Mesendoderm (in vitro differentiated cells): ENCODE measurements at regions not wholly inside any gene's neighbourhood (a gene's known extent, or its start where the extent isn't known, plus 50 kb on each side); places are given as distances from the start of the nearest gene placed in this dataset.

Source experiments
- DNase-seq: peaks from one replicate; pipeline ENCODE4 v3.0.0; 2013
- H2AK5ac ChIP-seq: 2 replicates; pipeline ENCODE4 v1.6.1; 2013; ENCODE audit warnings: low read length, inconsistent platforms
- H2BK120ac ChIP-seq: 2 replicates; pipeline ENCODE4 v1.6.1; 2013; ENCODE audit warnings: low read depth, mild to moderate bottlenecking, low read length, moderate library complexity, mixed read lengths
- H2BK15ac ChIP-seq: replicated peaks from 2 replicates; pipeline ENCODE4 v1.6.1; 2013; ENCODE audit warnings: low read depth, mild to moderate bottlenecking, moderate library complexity
- H2BK5ac ChIP-seq: 2 replicates; pipeline ENCODE4 v1.6.1; 2013; ENCODE audit warnings: low read length, inconsistent platforms
- H3K18ac ChIP-seq: 2 replicates; pipeline ENCODE4 v1.6.1; 2013; ENCODE audit warnings: mild to moderate bottlenecking, low read length, mixed read lengths
- H3K23ac ChIP-seq: one replicate; pipeline ENCODE4 v1.6.1; 2013; ENCODE audit warnings: low read length
- H3K27ac ChIP-seq: 2 replicates; pipeline ENCODE4 v1.5.1; 2013; ENCODE audit warnings: low read depth, mild to moderate bottlenecking, inconsistent platforms, low read length, moderate library complexity
- H3K27me3 ChIP-seq: 2 replicates; pipeline ENCODE4 v1.6.1; 2013; ENCODE audit warnings: low read length, control low read depth, mild to moderate bottlenecking, inconsistent platforms; ENCODE audit not compliant: insufficient read depth, poor library complexity
- H3K36me3 ChIP-seq: 2 replicates; pipeline ENCODE4 v1.6.1; 2013; ENCODE audit warnings: low read length, inconsistent platforms; ENCODE audit not compliant: control insufficient read depth, insufficient read depth
- H3K4ac ChIP-seq: one replicate; pipeline ENCODE4 v1.6.1; 2013; ENCODE audit warnings: low read depth, mild to moderate bottlenecking, low read length, moderate library complexity
- H3K4me1 ChIP-seq: 2 replicates; pipeline ENCODE4 v1.6.1; 2013; ENCODE audit warnings: low read depth, low read length, inconsistent platforms; ENCODE audit not compliant: control insufficient read depth
- H3K4me2 ChIP-seq: 2 replicates; pipeline ENCODE4 v1.6.1; 2013; ENCODE audit warnings: low read length
- H3K4me3 ChIP-seq: 2 replicates; pipeline ENCODE4 v1.5.1; 2013; ENCODE audit warnings: mild to moderate bottlenecking, low read length
- H3K56ac ChIP-seq: one replicate; pipeline ENCODE4 v1.6.1; 2013; ENCODE audit warnings: low read length
- H3K79me1 ChIP-seq: 2 replicates; pipeline ENCODE4 v1.6.1; 2013; ENCODE audit warnings: low read length, inconsistent platforms
- H3K79me2 ChIP-seq: 2 replicates; pipeline ENCODE4 v1.6.1; 2013; ENCODE audit warnings: mild to moderate bottlenecking, low read length; ENCODE audit not compliant: control insufficient read depth, insufficient read depth
- H3K9ac ChIP-seq: 2 replicates; pipeline ENCODE4 v1.6.1; 2013; ENCODE audit warnings: low read length, inconsistent platforms
- H4K5ac ChIP-seq: one replicate; pipeline ENCODE4 v1.6.1; 2013; ENCODE audit warnings: low read length
- H4K8ac ChIP-seq: one replicate; pipeline ENCODE4 v1.6.1; 2013; ENCODE audit warnings: low read depth, mild to moderate bottlenecking, control low read depth, low read length, moderate library complexity
- WGBS: extraction: QIAGEN DNeasy Blood & Tissue Kit; methylation state at CpG from one replicate; pipeline ENCODE4 v1.1.7; 2013; ENCODE audit warnings: low lambda C conversion rate, missing lambda C conversion rate; ENCODE audit not compliant: insufficient coverage; ENCODE audit errors: extremely low coverage; 5-methylcytosine and 5-hydroxymethylcytosine counted together

DNA sequence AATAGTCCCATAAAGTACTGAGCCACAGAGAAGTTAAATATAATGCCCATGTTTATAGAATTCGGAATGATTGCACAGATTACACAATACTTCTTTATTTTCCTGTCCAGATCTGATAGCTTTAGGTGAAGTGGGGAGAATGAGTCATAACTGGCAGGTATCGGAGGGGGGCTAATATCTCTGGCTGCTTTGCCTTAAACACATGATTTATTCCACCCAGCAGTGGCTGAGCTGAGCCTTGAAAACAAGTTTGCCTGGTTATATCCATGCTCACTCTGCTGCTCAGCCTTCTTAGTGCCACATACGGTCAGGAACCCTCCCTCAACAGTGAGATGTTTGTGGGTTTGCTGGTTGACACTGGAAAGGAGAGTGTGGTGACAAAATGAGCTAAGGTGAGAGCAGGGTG is 119.7 kb upstream of the ZNF648 start:
- no peaks in the 10 kb centered on the region for H3K27me3 ChIP-seq
- no peak overlapping the region for H3K4ac ChIP-seq
- H2BK15ac ChIP-seq, result no peak overlapping the region
- H4K8ac ChIP-seq, result no peak overlapping the region
- H3K36me3 ChIP-seq, result no peaks in the 10 kb centered on the region
- no peak overlapping the region for H3K23ac ChIP-seq
- H3K4me2 ChIP-seq, result no peak overlapping the region
- H2BK5ac ChIP-seq, result no peak overlapping the region
- H3K4me3 ChIP-seq, result no peak overlapping the region
- H3K27ac ChIP-seq, result no peak overlapping the region
- H2BK120ac ChIP-seq, result no peak overlapping the region
- no CpG with 5 or more reads among the region's 3 CpGs for WGBS
- H3K56ac ChIP-seq, result no peak overlapping the region
- no peak overlapping the region for H3K9ac ChIP-seq
- H4K5ac ChIP-seq, result no peak overlapping the region
- no peak for DNase-seq
- no peaks in the 10 kb centered on the region for H3K79me2 ChIP-seq
- H3K18ac ChIP-seq, result no peak overlapping the region
- no peak overlapping the region for H2AK5ac ChIP-seq
- H3K79me1 ChIP-seq, result no peaks in the 10 kb centered on the region
- no peaks in the 10 kb centered on the region for H3K4me1 ChIP-seq

DNA sequence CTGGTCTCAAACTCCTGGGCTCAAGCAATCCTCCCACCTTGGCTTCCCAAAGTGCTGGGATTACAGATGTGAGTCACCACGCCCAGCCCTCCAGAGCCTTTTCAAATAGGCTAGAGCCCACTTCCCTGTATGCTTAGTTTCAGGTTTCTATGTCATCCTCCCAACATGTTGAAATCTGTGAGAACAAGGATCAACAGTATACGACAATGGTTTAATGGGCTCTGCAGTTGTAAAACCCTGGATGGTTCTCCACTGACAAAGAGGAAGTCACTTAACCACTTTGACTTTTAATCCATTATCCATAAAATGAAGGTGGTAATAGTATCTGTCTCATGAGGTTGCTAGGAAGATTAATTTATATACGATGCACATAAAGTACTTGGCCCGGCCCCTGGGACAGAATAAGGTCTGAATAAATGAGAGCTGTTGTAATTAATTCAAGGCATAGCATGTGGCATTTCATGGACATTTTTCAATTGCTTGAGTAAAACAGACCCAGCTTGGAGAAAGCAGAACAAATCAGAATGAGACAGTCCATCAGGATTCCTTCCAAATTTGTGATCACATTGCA is 113.9 kb upstream of the ZNF648 start:
- no peaks in the 10 kb centered on the region for H3K4me1 ChIP-seq
- H4K8ac ChIP-seq, result no peak overlapping the region
- H2AK5ac ChIP-seq, result no peak overlapping the region
- H3K79me1 ChIP-seq, result no peaks in the 10 kb centered on the region
- no peak overlapping the region for H3K27ac ChIP-seq
- no peak overlapping the region for H3K23ac ChIP-seq
- no peak overlapping the region for H3K18ac ChIP-seq
- no peak overlapping the region for H2BK120ac ChIP-seq
- no peak overlapping the region for H3K9ac ChIP-seq
- no peak overlapping the region for H4K5ac ChIP-seq
- H3K79me2 ChIP-seq, result no peaks in the 10 kb centered on the region
- no CpG with 5 or more reads among the region's 4 CpGs for WGBS
- H3K4me2 ChIP-seq, result no peak overlapping the region
- no peaks in the 10 kb centered on the region for H3K36me3 ChIP-seq
- no peak overlapping the region for H3K4ac ChIP-seq
- no peak overlapping the region for H3K56ac ChIP-seq
- no peak overlapping the region for H2BK5ac ChIP-seq
- H3K27me3 ChIP-seq, result no peaks in the 10 kb centered on the region
- H3K4me3 ChIP-seq, result no peak overlapping the region
- H2BK15ac ChIP-seq, result no peak overlapping the region
- DNase-seq, result peak; percentile 5

GRCh38 chr1:182174513-182174855 is 113.0 kb upstream of the ZNF648 start:
- Histone ChIP-seq H3K4me1 (no peaks in the 10 kb centered on the region), H2BK120ac (no peak overlapping the region), H3K9ac (no peak overlapping the region), H2BK15ac (no peak overlapping the region), H3K4me2 (no peak overlapping the region), H3K27ac (no peak overlapping the region), H3K56ac (no peak overlapping the region), H3K4me3 (no peak overlapping the region), H3K79me1 (no peaks in the 10 kb centered on the region), H3K4ac (no peak overlapping the region), H3K18ac (no peak overlapping the region), H2BK5ac (no peak overlapping the region), H2AK5ac (no peak overlapping the region), H4K5ac (no peak overlapping the region), H3K79me2 (no peaks in the 10 kb centered on the region), H4K8ac (no peak overlapping the region), H3K23ac (no peak overlapping the region), H3K27me3 (no peaks in the 10 kb centered on the region), H3K36me3 (no peaks in the 10 kb centered on the region)
- WGBS, result no CpG with 5 or more reads among the region's 1 CpG
- DNase-seq, result no peak

DNA sequence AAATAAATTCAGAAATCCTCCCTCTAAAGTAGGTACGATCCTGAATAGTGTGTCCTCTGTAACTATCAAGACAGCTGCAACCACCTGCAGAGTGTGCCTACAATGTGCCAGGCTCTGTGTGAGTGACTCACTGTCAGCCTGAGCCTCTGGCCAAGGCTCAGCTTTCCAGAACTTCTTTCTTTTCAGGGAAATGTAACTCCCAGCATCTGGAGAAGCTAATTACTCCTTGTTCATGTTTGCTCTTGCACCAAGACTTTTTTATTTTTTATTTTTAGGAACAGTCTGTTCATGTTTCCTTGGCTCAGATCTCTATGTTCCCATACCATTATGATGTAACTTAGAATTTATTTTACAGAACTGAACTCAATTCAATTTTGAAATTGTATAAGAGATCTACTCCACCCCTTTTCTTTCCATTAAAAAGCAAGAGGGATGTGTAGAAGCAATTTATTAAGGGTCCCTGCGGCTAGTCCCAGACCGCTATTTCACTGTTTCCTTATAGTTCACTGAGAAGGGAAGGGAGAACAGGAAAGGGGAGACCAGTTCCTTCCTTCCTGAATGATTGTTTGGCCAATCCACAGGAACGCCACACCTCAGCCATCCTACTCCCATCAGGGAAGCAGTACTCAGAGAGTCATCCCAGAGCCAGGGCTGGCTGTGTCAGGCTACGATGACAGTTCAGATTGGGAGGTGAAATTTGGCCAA is 112.4 kb upstream of the ZNF648 start:
- no peak overlapping the region for H3K4ac ChIP-seq
- DNase-seq, result peak; percentile 7

GRCh38 chr1:182172699-182173098 is 111.2 kb upstream of the ZNF648 start:
- Histone ChIP-seq H3K79me1 (no peaks in the 10 kb centered on the region), H3K18ac (no peak overlapping the region), H3K36me3 (no peaks in the 10 kb centered on the region), H2BK15ac (no peak overlapping the region), H3K23ac (no peak overlapping the region), H2BK5ac (no peak overlapping the region), H2AK5ac (no peak overlapping the region), H3K79me2 (no peaks in the 10 kb centered on the region), H3K4me3 (no peak overlapping the region), H3K4me2 (no peak overlapping the region), H4K5ac (no peak overlapping the region), H3K56ac (no peak overlapping the region), H3K9ac (no peak overlapping the region), H3K27me3 (no peaks in the 10 kb centered on the region), H4K8ac (no peak overlapping the region), H3K4me1 (no peaks in the 10 kb centered on the region), H3K27ac (no peak overlapping the region), H2BK120ac (no peak overlapping the region), H3K4ac (no peak overlapping the region)
- DNase-seq, result no peak

More for the DNA sequence above, 112.4 kb upstream of the ZNF648 start:
- no peak overlapping the region for H3K18ac ChIP-seq
- no peak overlapping the region for H2BK120ac ChIP-seq
- H3K27ac ChIP-seq, result no peak overlapping the region
- no peak overlapping the region for H4K5ac ChIP-seq
- no peak overlapping the region for H2BK5ac ChIP-seq
- no CpG with 5 or more reads among the region's 5 CpGs for WGBS
- no peak overlapping the region for H3K4me3 ChIP-seq
- no peak overlapping the region for H3K9ac ChIP-seq
- no peak overlapping the region for H2BK15ac ChIP-seq
- no peak overlapping the region for H4K8ac ChIP-seq
- H3K23ac ChIP-seq, result no peak overlapping the region
- no peaks in the 10 kb centered on the region for H3K79me1 ChIP-seq
- no peaks in the 10 kb centered on the region for H3K36me3 ChIP-seq
- no peak overlapping the region for H3K56ac ChIP-seq
- no peaks in the 10 kb centered on the region for H3K4me1 ChIP-seq
- H2AK5ac ChIP-seq, result no peak overlapping the region
- no peak overlapping the region for H3K4me2 ChIP-seq
- H3K27me3 ChIP-seq, result no peaks in the 10 kb centered on the region
- H3K79me2 ChIP-seq, result no peaks in the 10 kb centered on the region

DNA sequence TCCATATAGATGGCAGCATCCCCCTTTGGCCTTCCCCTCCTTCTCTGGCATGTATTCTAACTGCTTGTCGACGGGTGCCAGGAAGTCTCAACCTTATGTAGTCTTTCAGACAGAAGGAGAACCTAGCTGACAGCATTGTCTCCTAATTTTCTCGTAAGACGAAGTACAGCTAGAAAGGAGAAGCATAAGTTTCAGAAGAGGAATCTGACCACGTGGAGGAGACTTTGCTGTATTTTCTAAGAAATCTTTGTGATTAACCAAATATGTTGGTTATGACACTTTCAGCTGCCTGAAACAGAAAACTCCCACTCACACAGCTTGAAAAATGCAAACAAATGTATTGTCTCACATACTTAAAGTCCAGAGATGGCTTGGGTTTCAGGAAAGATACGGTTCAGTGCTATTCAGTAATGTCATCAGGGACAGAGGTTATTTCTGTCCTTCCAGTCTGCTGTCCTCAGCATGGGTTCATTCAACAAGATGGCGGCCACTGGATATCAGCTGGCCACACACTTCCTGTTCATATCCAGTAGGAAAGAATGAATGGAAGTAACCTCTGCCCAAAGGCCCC is 109.5 kb upstream of the ZNF648 start:
- Histone ChIP-seq H3K18ac (no peak overlapping the region), H3K79me2 (no peaks in the 10 kb centered on the region), H4K5ac (no peak overlapping the region), H3K4me3 (no peak overlapping the region), H2BK120ac (no peak overlapping the region), H2BK5ac (no peak overlapping the region), H3K36me3 (no peaks in the 10 kb centered on the region), H2BK15ac (no peak overlapping the region), H2AK5ac (no peak overlapping the region), H3K79me1 (no peaks in the 10 kb centered on the region), H4K8ac (no peak overlapping the region), H3K4me1 (no peaks in the 10 kb centered on the region), H3K9ac (no peak overlapping the region), H3K23ac (no peak overlapping the region), H3K4me2 (no peak overlapping the region), H3K27me3 (no peaks in the 10 kb centered on the region), H3K27ac (no peak overlapping the region), H3K4ac (no peak overlapping the region), H3K56ac (no peak overlapping the region)
- no CpG with 5 or more reads among the region's 7 CpGs for WGBS
- DNase-seq, result no peak
